PC-3 (cell line): ENCODE measurements at regions not wholly inside any gene's neighbourhood (a gene's known extent, or its start where the extent isn't known, plus 50 kb on each side); places are given as distances from the start of the nearest gene placed in this dataset.

Experiments used
- ATAC-seq: fragments of 200-7000 bp; cut with Tn5 transposase; 2 replicates; pipeline ENCODE4 v1.9.1; 2020; ENCODE audit warnings: mild to moderate bottlenecking, moderate library complexity
- BruUV-seq: library from RNA; stranded (reverse); fragments of 400-500 nt; replicated peaks from 2 replicates; lab custom pipeline; 2021; lab: Mats Ljungman, UMichigan
- CTCF ChIA-PET: fragments of 300-600 bp; sonication (Branson Sonifier 250); formaldehyde crosslinking; loops from one replicate; lab custom pipeline; 2022; ENCODE audit warnings: antibody characterized with exemption; lab: Charles Lee
- POLR2A ChIA-PET: fragments of 300-600 bp; sonication (Branson Sonifier 250); formaldehyde crosslinking; loops from one replicate; lab custom pipeline; 2022; ENCODE audit warnings: antibody characterized with exemption; ENCODE audit not compliant: unreplicated experiment; lab: Charles Lee
- DNase-seq: peaks from one replicate; pipeline ENCODE4 v3.0.0-alpha.2; 2015
- H2AFZ ChIP-seq: fragments of 300-600 bp; sonication (generic); 2 replicates; pipeline ENCODE4 v1.6.0; 2016; ENCODE audit warnings: antibody characterized with exemption, low read length
- H3F3A ChIP-seq: fragments of 300-600 bp; sonication (generic); one replicate; pipeline ENCODE4 v1.6.0; 2017; ENCODE audit warnings: antibody characterized with exemption, low read length, control low read depth, mild to moderate bottlenecking; ENCODE audit not compliant: unreplicated experiment
- H3K27ac ChIP-seq: fragments of 300-600 bp; sonication (generic); 2 replicates; pipeline ENCODE4 v1.5.1; 2016; ENCODE audit warnings: mild to moderate bottlenecking, low read length
- H3K27me3 ChIP-seq: fragments of 300-600 bp; sonication (generic); 2 replicates; pipeline ENCODE4 v1.6.1; 2016; ENCODE audit warnings: low read length, mixed read lengths
- H3K36me3 ChIP-seq: fragments of 300-600 bp; sonication (generic); 2 replicates; pipeline ENCODE4 v1.6.1; 2016; ENCODE audit warnings: low read depth, mixed run types, low read length, mixed read lengths
- H3K4me1 ChIP-seq: fragments of 300-600 bp; sonication (generic); 2 replicates; pipeline ENCODE4 v1.5.1; 2016; ENCODE audit warnings: low read length; ENCODE audit not compliant: insufficient read depth
- H3K4me2 ChIP-seq: fragments of 300-600 bp; sonication (generic); 2 replicates; pipeline ENCODE4 v1.6.0; 2016; ENCODE audit warnings: low read length
- H3K4me3 ChIP-seq: fragments of 300-600 bp; sonication (generic); 2 replicates; pipeline ENCODE4 v1.5.1; 2016; ENCODE audit warnings: mild to moderate bottlenecking, low read length, mixed read lengths
- H3K79me2 ChIP-seq: fragments of 300-600 bp; sonication (generic); 2 replicates; pipeline ENCODE4 v1.6.1; 2017; ENCODE audit warnings: low read length, mixed read lengths
- H3K9ac ChIP-seq: fragments of 300-600 bp; sonication (generic); 2 replicates; pipeline ENCODE4 v1.6.0; 2016; ENCODE audit warnings: mild to moderate bottlenecking, low read length
- H3K9me2 ChIP-seq: fragments of 300-600 bp; sonication (generic); replicated peaks from 2 replicates; pipeline ENCODE4 v1.6.1; 2016; ENCODE audit warnings: mixed run types, low read length, mixed read lengths
- H3K9me3 ChIP-seq: fragments of 300-600 bp; sonication (generic); 2 replicates; pipeline ENCODE4 v1.6.1; 2016; ENCODE audit warnings: low read length, mixed read lengths
- H4K20me1 ChIP-seq: fragments of 300-600 bp; sonication (generic); 2 replicates; pipeline ENCODE4 v1.6.1; 2016; ENCODE audit warnings: low read length, mixed read lengths
- EZH2 ChIP-seq: fragments of 300-600 bp; sonication (generic); IDR thresholded peaks from one replicate; pipeline ENCODE4 v1.6.1; 2017; ENCODE audit warnings: antibody characterized with exemption, mild to moderate bottlenecking, low read length; ENCODE audit not compliant: unreplicated experiment
- EZH2phosphoT487 ChIP-seq: fragments of 300-600 bp; sonication (generic); IDR thresholded peaks from 2 replicates; pipeline ENCODE4 v1.6.1; 2018; ENCODE audit warnings: mild to moderate bottlenecking, antibody characterized with exemption, low read length, borderline replicate concordance
- intact Hi-C: fragments of 100-400 bp; cut with micrococcal nuclease; formaldehyde crosslinking; loops from 2 replicates; pipeline ENCODE4 v1.9.0; 2023
- TF ChIP-seq, protein P1 (sequence below): fragments of 300-600 bp; sonication (generic); conservative IDR thresholded peaks from 2 replicates; pipeline ENCODE4 v1.5.1; 2017; ENCODE audit warnings: antibody characterized with exemption, low read depth, mild to moderate bottlenecking, low read length

DNA sequence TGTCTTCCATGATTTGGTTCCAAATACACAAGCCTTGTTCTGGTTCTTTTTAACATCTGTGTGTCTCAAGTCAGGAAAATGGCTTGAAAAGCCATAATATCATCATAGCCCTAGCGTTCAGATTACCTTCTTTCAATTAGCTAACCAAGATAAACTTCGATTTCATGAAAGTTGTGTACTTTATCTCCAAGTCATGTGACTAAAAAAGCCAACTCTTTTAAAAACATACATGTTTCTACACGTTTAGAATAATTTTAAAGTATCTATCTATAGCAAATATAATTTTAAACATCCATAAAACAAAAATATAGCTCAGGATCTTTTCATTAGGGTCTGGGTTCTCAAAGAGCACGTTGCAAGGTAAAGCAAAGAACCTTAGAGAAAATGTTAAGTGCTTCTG, 261.1 kb downstream of the PRL start:
- ATAC-seq = no peak
- H3F3A ChIP-seq = no peaks in the 10 kb centered on the region
- no peak overlapping the region for H3K4me2 ChIP-seq
- H3K36me3 ChIP-seq = no peaks in the 10 kb centered on the region
- no TSS peak for BruUV-seq
- H2AFZ ChIP-seq = 0 out of 2 replicates have a peak overlapping the region, but pooled peaks have one; percentile 6
- ChIA-PET CTCF (no interaction called here), POLR2A (no interaction called here)
- TF ChIP-seq EZH2phosphoT487 = no peak
- TF ChIP-seq, protein P1, sequence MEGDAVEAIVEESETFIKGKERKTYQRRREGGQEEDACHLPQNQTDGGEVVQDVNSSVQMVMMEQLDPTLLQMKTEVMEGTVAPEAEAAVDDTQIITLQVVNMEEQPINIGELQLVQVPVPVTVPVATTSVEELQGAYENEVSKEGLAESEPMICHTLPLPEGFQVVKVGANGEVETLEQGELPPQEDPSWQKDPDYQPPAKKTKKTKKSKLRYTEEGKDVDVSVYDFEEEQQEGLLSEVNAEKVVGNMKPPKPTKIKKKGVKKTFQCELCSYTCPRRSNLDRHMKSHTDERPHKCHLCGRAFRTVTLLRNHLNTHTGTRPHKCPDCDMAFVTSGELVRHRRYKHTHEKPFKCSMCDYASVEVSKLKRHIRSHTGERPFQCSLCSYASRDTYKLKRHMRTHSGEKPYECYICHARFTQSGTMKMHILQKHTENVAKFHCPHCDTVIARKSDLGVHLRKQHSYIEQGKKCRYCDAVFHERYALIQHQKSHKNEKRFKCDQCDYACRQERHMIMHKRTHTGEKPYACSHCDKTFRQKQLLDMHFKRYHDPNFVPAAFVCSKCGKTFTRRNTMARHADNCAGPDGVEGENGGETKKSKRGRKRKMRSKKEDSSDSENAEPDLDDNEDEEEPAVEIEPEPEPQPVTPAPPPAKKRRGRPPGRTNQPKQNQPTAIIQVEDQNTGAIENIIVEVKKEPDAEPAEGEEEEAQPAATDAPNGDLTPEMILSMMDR = no peak
- no peak for TF ChIP-seq EZH2
- H4K20me1 ChIP-seq = no peaks in the 10 kb centered on the region
- no peak overlapping the region for H3K27ac ChIP-seq
- H3K4me3 ChIP-seq = no peak overlapping the region
- H3K4me1 ChIP-seq = peaks cover 10% of the 10 kb centered on the region
- no peak for DNase-seq
- no peaks in the 10 kb centered on the region for H3K79me2 ChIP-seq
- no peak overlapping the region for H3K9ac ChIP-seq
- no peaks in the 10 kb centered on the region for H3K9me2 ChIP-seq
- intact Hi-C loops = no loop called here
- no peaks in the 10 kb centered on the region for H3K27me3 ChIP-seq
- H3K9me3 ChIP-seq = no peaks in the 10 kb centered on the region

DNA sequence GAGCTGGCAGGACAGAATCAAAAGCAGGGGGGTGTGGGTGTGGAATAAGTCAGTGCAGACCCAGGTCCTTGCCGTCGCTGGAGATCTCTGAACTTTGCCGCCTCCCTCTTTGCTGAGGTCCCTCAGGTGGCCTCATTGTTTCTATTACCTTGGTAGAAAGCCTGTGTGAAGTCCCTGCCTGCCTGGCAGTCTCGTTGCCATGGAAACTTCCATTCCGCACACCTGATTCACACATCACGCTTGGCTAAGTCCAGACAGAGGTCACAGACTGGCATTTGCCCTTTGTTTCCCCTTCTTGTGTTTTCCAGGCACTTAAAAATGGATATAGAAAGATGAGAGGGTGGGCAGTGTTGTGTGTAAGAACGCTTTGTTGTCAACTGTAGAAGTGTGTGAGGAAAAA, 260.6 kb downstream of the PRL start:
- peak; percentile 84 for ATAC-seq
- POLR2A ChIA-PET = no interaction called here

DNA sequence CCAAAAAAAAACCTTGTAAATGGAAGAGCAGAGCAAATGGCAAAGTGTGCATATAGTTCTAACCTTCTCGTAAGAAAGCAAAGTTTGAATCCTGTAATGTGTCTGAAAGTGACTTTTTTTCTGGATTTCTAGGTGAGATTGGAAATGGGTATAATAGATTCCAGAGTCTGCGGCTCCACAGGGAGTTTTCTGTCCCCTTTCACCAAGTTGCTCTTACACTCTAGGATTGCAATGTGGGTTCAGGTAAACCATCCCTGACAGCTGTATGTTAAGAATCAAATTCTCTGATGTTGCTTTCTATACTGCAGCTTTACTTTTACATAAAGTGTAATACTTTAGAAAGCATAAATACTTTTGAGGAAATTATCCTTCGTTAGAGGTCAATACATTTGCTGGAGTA, 260.1 kb downstream of the PRL start:
- no peaks in the 10 kb centered on the region for H3K9me2 ChIP-seq
- H3K9me3 ChIP-seq = no peaks in the 10 kb centered on the region
- no peaks in the 10 kb centered on the region for H3K27me3 ChIP-seq
- peaks cover 10% of the 10 kb centered on the region for H3K4me1 ChIP-seq
- CTCF ChIA-PET = no interaction called here
- TF ChIP-seq EZH2phosphoT487 (no peak), EZH2 (no peak)
- TF ChIP-seq, protein P1 = no peak
- H2AFZ ChIP-seq = no peak overlapping the region
- no peak overlapping the region for H3K9ac ChIP-seq
- H3K36me3 ChIP-seq = no peaks in the 10 kb centered on the region
- H3K4me3 ChIP-seq = no peak overlapping the region
- no TSS peak for BruUV-seq
- ATAC-seq (no peak), DNase-seq (no peak)
- H3F3A ChIP-seq = no peaks in the 10 kb centered on the region
- no peaks in the 10 kb centered on the region for H3K79me2 ChIP-seq
- no peak overlapping the region; the same call in 1 of the 2 replicates for H3K4me2 ChIP-seq
- intact Hi-C loops = no loop called here
- POLR2A ChIA-PET = no interaction called here
- no peaks in the 10 kb centered on the region for H4K20me1 ChIP-seq
- H3K27ac ChIP-seq = no peak overlapping the region

More for the DNA sequence above, 260.6 kb downstream of the PRL start:
- H3K9ac ChIP-seq = no peak overlapping the region
- no peaks in the 10 kb centered on the region for H3K79me2 ChIP-seq
- peaks cover 10% of the 10 kb centered on the region for H3K4me1 ChIP-seq
- no peaks in the 10 kb centered on the region for H3K9me3 ChIP-seq
- BruUV-seq = no TSS peak
- H3K9me2 ChIP-seq = no peaks in the 10 kb centered on the region
- H3K4me3 ChIP-seq = no peak overlapping the region
- no peaks in the 10 kb centered on the region for H3K36me3 ChIP-seq
- TF ChIP-seq, protein P1 = no peak
- no peaks in the 10 kb centered on the region for H3K27me3 ChIP-seq
- intact Hi-C loops = no loop called here
- DNase-seq = peak; percentile 72
- 0 out of 2 replicates have a peak overlapping the region, but pooled peaks have one; percentile 6 for H2AFZ ChIP-seq
- CTCF ChIA-PET = no interaction called here
- H3K27ac ChIP-seq = no peak overlapping the region
- H3K4me2 ChIP-seq = peak overlapping the region; percentile 19; the same call in 1 of the 2 replicates
- H3F3A ChIP-seq = no peaks in the 10 kb centered on the region
- H4K20me1 ChIP-seq = no peaks in the 10 kb centered on the region
